Urothelium cell line (cell line): ENCODE measurements at regions not wholly inside any gene's neighbourhood (a gene's known extent, or its start where the extent isn't known, plus 50 kb on each side); places are given as distances from the start of the nearest gene placed in this dataset.

Source experiments
- DNase-seq: peaks from one replicate; pipeline ENCODE4 v3.0.0; 2011; ENCODE audit warnings: low spot score, mixed read lengths
- FAIRE-seq: peaks from 2 replicates; lab custom pipeline; 2011; peaks lifted over from hg19 to GRCh38; lab: Jason Lieb, UNC

DNA sequence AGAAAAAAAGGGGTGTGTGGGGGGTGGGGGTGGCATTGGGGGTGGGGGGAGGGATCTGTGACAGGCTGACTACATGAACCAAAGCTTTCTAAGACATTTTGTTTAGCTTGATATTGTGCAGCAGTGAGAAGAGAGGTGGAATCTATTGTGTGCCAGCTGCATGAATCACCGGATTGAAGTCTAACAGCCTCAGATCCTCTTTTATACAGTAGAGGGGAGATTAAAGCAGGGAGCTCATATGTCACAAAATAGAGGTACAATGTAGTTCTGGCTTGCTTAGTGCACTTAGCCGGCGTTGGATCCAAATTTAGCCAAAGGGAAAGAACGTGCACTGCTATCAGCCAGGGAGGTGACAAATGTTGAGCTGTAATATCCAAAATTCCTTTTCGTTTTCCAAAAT, 404.2 kb upstream of the CITED2 start:
- DNase-seq (peak; percentile 56), FAIRE-seq (no peak)

DNA sequence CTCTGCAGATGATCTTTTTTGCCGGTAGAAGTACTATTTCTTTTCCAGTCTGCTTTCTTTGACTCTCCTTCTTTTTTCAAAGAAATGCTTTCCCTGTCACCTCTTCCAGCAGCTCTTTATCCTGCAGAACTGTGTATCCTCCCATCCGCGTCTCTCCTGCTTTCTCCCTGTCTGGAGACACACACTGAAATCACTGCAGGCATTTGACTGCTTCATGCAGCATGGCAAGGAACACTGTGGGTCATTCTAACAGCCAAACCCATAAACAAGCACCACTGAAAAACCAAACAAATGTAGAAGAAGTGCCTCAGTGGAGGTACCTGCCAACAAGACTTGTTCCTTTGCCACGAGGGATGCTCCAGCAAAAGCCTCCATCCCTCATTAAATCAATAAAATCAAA, 403.7 kb upstream of the CITED2 start:
- no peak for DNase-seq
- no peak for FAIRE-seq

DNA sequence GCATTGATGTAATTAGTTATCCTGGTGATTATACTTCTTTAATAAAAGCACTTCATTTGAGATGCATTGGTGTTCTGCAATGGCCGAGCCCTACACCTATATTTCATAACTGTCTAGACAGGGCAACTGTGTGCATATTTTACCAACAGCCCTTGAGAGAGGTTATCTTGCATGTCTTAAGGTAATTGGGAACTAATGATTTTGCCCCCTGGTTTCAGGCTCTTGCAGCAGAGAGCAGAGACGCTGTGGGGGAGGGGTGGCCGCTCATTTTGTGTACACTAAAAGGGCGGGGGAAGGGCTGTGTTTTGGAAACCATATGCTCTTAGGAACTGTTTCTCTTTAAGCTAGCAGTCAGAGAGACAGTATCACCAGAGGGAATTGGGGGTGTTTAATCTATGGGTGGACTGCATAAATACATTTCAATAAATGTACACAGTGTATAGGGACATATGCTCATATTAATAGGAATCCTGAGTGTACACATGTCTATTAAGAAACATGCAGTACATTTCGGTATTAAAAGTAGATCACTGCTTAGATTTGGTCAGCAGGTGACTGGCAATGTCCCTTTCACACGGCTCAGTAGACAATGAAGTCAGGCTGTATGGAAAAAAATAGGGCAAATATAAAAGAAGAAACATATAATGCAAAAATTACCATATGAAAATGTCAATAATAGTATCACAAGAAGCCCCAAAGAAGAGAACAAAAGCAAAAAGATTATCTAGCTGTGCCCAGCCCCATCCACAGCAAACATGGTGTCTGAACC, 402.9 kb upstream of the CITED2 start:
- no peak for FAIRE-seq
- DNase-seq, result no peak

DNA sequence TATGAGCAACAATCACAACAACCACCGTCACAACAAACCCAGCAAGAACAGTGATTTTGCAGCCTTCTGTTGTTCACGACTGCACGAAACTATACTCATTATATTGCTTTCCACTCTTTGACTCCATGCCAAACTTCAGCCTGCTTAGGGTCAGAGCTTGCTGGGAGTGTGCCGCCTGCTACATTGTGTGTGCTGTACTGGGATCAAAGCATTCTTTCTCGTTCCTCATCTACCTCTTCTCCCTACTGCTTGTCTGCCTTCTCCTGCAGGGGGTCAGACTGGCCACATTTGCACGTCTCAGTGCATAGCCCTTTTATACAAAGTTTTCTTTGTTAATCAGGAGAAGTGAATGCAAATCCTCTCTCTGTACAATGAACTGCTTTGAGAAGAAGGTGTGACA, 401.6 kb upstream of the CITED2 start:
- peak; percentile 49 for DNase-seq
- no peak for FAIRE-seq

DNA sequence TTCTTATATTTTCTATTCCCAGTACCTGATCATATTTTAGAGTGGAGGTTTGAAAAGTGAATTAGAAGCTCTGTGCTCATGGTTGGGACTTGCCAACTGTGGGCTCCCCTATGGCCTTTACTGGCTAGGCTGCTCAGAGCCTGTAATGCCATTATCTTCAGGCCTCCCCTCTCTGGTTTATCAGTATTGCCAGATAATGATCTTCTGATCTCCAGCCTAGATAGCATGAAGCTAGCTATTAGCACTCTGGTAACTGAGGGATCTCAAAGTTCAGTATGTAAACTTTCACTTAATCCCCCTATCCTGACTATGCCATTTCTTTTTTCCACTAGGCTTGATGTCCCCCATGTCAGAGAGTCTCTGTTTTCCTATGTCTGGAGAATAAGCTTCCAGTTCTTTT, 393.7 kb upstream of the CITED2 start:
- FAIRE-seq, result no peak
- DNase-seq, result no peak

DNA sequence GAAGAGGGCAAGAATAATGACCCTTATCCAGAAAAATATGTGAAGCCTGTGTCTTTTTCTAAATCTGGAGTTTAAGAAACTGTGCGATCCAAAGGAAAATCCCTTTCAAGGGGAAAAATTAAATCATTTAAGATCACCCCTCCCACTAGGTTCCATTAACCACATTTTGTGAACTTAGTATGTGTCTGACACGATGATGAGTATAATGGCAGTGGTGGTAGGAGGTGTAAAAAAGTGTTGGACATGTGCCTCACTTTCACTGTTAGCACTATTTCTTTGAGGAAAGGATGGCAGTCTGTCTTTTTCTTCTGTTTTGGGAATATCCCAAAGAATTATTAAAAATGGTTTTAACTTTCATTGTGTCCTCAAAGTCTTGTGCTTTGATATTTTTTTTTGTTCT, 392.3 kb upstream of the CITED2 start:
- no peak for FAIRE-seq
- no peak for DNase-seq

DNA sequence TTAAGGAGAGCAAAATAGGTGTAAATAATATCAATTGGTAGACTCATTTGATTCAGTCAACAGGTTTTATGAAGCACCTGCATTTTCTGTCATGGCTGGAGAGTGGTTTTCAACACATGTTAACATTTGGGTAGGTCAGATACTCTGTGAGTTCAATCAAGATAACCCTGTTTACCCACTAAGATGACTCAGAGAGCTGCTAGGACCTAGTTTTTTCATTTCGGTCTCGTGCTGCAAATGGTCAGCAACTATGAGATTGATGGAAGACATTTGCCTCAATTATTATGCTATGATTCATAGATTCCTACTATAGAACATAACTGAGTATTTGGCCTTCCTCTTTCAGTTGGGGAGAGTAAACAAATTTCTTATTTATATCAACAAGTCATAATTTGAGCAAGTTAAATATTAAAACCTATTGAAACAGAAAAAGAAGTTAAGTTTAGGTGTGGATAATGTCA, 391.4 kb upstream of the CITED2 start:
- no peak for FAIRE-seq
- peak; percentile 35 for DNase-seq

DNA sequence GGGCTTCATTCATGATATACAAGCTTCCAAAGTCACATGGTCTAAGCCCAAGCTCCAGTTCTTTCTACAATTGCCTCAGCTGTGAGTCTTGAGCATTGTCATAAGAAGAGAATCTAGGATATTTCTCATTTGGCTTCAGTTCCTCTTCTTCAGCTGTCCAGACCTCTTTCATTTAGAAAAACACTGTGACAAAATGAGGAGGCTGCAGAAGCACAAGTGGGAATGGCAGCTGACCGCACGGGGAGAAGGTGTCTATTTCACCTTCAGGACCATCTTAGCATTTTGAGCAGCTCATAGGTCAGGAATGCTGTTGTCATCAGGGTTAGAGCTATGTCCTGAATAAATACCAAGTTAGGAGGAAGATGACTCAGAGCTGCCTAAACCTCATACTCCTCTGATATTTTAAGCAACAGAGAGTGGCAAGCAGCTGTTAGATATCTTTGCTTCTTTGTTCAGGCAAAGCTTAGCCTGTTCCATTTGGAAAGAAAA, 390.1 kb upstream of the CITED2 start:
- FAIRE-seq, result no peak

DNA sequence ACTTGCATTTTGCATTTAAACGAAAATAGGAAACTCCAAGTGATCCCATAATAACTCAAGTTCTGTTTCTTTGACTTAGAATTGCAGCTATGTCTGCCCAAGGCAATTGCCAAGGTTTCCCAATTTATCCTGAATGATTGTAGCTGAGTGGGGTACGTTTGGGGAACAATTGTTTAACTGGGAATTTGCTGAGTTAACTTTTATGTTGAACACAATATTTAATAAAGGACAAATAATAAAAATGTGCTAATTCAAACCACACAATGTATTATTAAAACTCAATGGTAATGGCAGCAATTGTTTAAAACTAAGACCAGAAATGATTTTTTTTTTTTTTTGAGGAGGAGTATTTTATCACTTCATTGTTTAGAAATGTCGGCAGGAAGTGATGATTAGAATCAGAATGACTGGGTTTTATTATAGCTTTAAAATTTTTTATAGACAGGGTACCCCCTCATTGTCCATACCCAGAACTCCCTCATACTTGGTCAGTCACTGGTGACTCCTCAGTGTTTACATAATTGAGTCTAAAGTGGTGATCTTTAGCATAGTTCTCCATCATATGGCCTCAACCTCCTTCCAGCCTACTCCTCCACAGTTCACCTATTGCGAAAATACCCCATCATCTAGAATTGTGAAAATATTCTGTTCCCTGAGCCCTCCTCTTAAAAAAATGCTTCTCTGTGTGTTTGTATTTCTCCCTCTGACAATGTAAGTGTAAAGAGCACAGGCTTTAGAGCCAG, 389.2 kb upstream of the CITED2 start:
- FAIRE-seq (no peak), DNase-seq (no peak)

More for the DNA sequence above, 390.1 kb upstream of the CITED2 start:
- DNase-seq, result peak; percentile 81

DNA sequence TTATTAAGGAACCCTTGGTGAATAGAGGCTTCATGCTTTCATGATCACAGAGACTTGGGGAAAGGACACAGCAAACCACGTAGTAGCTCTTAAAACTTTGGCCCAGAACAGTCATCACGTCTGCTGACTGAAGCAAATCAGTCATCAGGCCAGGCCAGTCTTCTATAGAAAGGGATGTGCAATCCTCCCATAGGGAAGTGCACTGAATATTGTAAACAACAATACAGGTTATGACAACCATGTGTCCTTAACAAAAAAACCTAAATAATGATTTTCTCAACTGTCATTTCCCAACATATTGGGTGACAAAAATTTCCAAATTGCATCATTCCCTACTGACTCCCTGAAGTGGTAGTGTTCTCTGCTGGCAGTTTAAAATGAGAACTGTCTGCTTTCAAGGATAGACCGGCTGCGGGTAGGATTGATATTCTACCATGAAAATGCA, 388.2 kb upstream of the CITED2 start:
- no peak for DNase-seq
- no peak for FAIRE-seq

DNA sequence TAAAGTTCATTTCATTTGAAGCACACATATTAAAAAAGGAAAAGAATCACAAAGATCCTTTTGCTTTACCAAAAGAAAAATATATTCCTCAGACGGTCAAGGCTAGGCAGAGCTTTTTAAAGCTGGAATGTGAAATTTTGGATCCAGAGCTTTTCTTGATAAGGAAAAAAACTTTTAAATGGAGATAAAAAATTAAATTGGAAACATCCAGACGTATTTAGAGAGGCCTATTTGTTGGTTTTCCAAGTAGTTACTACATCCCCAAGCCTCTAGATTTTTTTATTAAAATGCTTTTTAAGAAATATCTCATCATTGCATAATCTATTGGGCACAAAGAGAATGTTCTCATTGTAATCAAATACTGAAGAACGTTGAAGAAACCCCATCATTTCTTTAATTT, 385.7 kb upstream of the CITED2 start:
- FAIRE-seq (no peak), DNase-seq (no peak)

DNA sequence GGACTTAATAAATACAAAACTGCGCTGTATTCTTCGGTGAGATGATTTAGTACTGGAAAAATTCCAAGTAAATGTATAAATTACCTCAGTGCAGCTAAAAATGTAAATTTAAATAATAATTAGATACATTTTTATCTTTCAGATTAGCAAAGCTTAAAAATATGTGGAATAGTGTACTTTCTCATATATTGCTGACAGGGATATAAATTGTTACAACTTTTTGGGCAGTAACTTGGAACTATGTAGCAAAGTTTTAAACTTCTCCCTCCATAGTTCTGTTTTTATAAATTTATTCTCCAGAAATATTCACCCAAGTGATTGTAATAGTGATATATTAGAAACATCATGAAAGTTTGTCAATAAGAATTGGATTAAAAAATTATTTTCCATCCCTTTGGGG, 384.6 kb upstream of the CITED2 start:
- DNase-seq (no peak), FAIRE-seq (no peak)

DNA sequence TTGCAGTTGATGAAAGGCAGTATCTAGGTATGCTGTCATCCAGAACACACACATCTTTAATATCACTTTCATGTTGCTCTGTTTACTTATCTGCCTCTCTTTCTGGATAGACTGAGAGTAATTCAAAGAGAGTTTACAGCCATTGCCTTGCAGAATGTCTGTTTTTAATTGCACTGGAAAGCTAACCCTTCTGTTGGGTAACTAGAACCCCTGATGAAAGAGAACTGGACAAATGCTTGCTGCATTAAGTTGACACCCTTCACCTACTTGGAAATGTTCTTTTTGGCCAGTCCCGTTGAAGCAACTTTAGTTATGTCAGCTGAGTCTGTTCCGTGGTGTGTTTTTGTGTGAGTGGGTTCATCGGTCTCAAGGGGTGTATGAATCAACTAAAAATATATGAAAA, 383.8 kb upstream of the CITED2 start:
- DNase-seq, result no peak

DNA sequence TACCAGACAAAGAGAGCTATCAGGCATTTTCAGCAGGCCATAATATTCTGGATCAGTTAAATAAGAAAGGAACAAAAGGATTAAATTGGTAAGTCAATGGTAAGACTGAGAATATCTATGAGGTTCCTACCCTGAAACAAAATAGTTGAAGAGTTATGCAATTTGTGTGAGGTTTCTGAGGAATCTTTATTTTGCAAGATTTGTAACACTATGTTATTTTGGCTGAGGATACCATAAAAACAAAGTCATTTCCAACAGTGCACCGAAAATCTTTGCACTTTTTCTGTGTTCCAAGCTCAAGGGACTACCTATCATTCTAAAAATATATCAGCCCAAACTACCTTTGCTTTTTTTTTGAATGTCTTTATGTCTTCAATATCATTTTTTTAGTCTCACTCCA, 383.3 kb upstream of the CITED2 start:
- DNase-seq (no peak), FAIRE-seq (no peak)

More for the DNA sequence above, 383.8 kb upstream of the CITED2 start:
- no peak for FAIRE-seq

DNA sequence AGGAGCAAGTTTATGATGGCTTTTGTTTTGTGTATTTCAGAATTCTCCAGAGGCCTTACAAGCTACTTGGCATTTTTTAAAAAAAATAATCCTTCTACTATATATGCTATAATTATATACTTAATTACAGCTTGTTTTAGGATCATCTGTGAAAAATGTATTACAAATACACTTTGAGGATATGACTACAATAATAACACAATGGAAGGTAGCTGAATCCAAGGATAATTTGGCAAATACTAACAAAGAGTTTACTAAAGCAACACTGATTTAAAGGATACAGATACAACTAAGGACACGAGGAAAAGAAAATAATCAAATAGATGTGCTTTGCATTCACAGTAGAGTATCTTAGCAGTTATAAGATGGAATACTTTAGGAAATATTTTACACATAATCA, 381.9 kb upstream of the CITED2 start:
- FAIRE-seq, result no peak
- no peak for DNase-seq

DNA sequence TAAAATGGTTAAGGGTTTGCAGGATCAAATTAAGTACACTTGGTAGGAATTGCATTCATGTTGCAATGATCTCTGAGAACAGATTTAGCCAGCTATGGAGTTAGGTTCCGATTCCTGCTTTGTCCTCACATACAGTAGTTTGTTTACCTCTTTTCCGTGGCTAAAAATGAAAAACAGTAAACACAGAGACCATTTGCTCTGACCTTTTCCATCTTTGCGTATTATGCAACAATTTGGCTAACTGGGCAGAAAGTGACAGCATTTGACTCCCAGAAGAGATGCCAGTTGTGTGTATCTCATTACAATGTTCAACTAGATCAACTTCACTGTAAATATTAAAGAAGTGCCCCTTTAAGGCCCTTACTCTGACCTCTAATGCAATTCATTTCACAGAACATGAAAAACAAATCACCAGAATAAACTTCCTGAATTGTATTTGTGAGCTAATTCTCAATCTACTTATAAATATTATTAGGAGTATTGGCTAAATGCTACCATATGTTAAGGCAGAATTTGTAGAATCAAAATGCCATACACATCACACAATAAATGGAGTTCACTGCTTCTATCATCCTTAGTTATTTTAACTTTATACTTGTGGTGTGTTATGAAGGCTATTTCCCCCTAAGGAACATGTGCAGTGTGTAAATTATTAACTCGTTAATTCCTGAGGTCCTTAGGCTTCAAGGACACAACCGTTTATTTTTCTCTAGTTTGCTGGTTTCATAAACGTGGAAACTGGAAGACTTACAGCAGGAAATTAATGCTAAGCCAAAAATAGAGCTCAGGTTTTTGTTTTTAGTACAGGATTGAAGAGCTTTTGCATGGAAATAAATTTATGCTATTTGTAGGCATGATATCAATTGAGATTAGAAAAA, 380.7 kb upstream of the CITED2 start:
- FAIRE-seq, result no peak

DNA sequence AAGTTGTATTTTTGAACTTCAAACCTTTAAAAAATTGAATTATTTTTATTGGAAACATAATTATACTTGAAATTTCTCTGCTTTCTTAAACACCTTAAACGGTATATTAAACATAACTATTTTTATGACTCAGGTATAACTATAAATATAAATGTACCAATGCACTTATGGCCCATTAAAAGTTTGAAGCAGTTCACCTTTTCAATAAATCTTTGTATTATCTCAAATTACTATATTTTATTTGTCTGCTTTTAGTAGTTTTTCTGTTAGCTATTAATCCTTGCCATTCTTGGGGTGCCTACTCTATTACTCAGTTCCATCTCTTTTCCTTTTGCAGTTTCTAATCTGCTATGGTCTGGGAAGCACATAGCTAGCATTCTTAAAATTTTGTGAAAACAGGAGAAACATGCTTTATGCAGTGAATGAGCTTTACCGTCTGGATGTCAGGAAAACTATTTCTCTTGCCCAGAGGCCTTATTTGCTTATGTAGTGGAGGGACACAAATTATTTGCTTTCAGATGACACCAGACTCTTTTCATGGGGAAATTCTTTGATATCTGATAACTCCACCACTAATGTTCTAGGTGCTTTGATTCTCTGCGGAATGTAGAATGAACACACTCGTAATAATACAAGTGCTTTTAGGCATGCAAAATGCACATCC, 378.9 kb upstream of the CITED2 start:
- no peak for FAIRE-seq
- no peak for DNase-seq

More for the DNA sequence above, 380.7 kb upstream of the CITED2 start:
- no peak for DNase-seq

DNA sequence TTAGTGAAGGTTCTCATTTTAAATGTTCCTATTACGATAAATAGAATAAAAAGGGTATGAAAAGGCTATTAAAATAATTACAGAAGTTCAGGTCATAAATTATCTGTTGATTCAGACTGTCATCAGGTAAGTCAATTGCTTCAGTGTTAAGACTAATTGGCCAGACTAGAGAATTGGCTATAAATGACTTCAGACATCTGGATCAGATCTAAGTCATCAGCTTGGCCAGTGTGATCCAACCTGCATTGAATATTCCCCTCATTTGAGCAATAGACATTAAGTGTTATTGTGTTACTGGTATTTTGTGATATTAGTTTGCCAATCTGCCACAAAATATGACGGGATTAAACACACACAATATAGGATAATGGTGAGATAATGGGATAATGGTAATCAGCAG, 377.6 kb upstream of the CITED2 start:
- DNase-seq (no peak), FAIRE-seq (no peak)

DNA sequence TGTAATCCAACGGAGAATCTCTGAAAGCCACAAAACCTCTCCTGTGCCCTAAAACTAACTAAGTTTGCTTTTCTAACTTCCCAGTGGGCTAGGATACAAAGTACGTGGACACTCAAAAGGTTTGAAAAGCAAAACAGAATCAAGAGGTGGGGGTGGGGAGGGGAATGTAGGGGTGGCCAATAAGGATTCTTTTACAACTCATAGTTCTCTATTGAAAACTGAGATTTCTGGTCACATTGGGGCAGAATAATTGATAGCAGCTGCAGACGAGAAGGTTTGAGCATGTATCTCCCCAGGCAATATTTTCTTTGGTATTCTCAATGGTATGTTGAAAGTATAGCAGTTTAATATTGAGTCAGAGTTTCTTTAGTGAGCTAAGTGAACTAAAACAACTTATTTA, 376.7 kb upstream of the CITED2 start:
- no peak for FAIRE-seq
- DNase-seq, result no peak

DNA sequence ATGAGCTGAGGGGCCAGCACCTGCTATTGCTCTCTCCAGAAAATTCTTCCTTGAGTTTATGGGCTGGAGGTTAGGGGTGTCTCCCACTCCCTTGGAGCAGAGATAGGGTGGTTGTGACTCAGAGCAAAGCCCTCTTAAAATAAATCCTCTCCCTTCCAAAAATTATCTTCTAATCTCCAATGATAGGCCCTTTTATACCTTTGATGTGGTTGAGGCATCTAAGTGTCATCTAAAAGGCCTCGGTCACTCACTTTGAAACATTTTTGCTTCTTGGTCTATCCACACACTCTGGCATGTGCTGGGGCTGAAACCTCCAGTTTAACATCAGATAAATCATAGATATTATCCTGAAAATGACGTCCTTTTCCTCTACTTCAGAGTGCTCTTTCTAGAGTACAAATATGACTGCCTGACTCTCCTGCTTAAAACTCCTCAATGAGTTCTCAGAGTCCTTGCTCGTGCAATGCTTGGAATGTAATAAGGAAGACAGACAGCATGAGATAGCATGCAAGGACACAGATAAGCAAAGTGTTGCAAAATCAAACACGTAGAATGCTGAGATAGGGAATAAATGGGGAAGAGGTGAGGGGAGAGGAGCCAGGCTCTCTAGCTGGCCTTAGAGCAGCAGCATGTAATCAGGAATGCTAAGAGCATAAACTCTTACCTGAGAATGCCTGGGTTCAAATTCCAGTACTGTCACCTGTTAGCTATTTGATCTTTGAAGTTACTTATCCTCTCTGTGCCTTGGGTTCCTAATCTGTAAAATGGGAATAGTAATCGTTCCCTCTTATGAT, 374.1 kb upstream of the CITED2 start:
- FAIRE-seq, result no peak
- no peak for DNase-seq
